GM18507 (cell line): ENCODE measurements at regions not wholly inside any gene's neighbourhood (a gene's known extent, or its start where the extent isn't known, plus 50 kb on each side); places are given as distances from the start of the nearest gene placed in this dataset.
"Not testable (repeated sequence)": the region's sequence is repeated elsewhere in the genome, so short reads cannot be mapped to it uniquely, and the experiment has no call there.

ENCODE experiments used
- DNase-seq: peaks from one replicate; pipeline ENCODE4 v3.0.0; 2011; ENCODE audit warnings: low read depth; ENCODE audit not compliant: insufficient read length; ENCODE audit errors: extremely low spot score
- FAIRE-seq: peaks from 2 replicates; lab custom pipeline; 2011; peaks lifted over from hg19 to GRCh38; lab: Jason Lieb, UNC

GRCh38 chr17:13171790-13172189 is 154.0 kb upstream of the ELAC2 start:
- DNase-seq (no peak), FAIRE-seq (no peak)

GRCh38 chr17:13162361-13162760 is 144.5 kb upstream of the ELAC2 start:
- DNase-seq (no peak), FAIRE-seq (no peak)

- FAIRE-seq (no peak), DNase-seq (no peak)
These were observed 143.0 kb upstream of the ELAC2 start for GRCh38 chr17:13160790-13161189.

DNA sequence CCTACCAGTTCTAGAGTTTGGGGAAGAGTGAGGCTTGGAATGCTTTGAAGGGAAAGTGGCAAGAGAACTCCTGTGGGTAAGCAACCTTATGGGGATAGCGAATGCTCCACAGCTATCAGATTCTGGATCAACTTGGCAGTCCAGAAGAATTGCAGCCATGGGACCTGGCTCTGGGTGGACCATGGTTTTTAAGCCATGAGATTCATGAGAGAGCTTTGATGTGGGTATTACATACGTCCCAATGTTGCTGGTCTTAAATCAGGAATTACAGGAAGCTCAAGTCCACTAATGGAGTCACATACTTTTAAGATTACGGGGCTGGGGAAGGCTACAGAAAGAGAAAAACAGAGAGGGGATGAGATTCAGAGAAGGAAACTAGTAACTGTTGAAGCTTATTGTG is 142.5 kb upstream of the ELAC2 start:
- FAIRE-seq: no peak
- no peak for DNase-seq

GRCh38 chr17:13158494-13159240 is 140.8 kb upstream of the ELAC2 start:
- FAIRE-seq (no peak), DNase-seq (no peak)

- no peak for FAIRE-seq
These were observed 139.8 kb upstream of the ELAC2 start for GRCh38 chr17:13157656-13158055.

DNA sequence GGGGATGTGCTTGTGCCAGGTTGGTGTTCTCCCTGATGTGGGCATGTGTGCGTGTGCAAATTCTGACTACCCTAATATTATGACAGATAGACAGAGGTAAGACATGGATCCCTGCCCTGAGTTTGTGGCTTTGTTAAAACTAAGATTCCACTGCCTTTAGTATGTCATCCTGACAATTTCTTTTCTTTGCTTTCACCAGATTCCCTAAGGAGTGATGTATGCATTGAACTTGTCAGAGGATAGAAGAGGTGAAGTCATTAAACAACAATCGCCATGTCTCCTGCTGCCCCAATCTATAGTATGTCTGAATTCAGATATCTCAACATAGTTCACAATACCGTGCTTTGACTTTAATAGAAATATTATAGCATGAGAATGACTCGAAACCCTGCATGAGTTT is 137.1 kb upstream of the ELAC2 start:
- no peak for DNase-seq
- no peak for FAIRE-seq

More at GRCh38 chr17:13157656-13158055, 139.8 kb upstream of the ELAC2 start:
- DNase-seq: no peak

DNA sequence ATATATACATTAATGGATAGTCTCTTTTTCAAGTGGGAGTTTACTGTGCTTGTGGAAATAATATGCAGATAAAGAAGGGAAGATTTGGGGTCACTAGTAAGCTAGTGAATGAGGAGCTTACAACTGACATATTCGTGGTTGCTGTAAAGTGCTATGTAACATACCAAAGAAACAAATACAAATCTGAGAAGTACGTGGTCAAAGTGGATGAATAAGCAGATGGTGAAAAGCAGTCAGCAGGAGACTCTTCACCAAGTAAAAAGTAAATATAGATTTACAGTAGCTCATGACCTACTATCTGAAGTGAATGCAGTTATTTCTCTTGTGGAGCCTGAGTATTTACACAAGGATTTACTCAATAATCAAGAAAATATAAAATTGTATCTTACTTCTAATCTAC is 136.6 kb upstream of the ELAC2 start:
- FAIRE-seq (no peak), DNase-seq (no peak)

DNA sequence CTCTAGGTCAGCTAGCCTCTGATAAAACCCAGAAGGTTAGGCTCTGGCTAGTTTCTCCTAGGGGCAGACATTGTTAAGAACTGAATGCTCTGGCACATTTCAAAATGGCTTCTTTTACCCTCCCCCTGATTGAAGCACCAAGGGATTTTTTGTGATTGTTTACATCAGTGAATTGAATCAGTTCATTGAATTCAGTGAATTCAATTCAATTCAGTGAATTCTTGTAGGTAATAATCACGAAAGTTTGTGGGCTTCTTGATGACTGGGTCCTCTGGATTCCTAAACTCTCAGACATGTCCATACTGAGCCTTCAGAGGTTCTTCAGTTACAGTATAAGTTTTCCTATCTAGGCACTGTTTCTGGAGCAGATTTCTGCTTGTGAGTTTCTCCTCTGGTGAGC is 135.2 kb upstream of the ELAC2 start:
- FAIRE-seq: no peak
- no peak for DNase-seq

DNA sequence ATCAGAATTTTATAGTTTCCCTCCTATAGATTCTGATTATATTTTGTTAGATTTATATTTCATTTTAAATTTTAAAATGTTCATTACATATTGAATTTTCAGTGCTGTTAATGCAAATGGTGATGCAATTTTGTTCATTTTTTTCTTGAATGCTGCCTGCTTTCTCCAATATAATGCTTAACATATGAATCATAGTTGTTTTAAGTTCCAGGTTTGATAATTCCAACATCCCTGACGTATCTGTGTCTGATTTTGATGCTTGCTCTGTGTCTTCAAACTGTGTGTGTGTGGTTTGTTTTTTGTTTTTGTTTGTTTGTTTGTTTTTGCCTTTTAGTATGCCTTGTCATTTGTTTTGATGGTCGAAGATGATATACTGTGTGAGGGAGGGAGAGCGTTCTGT is 134.7 kb upstream of the ELAC2 start:
- DNase-seq (no peak), FAIRE-seq (no peak)

- not testable (repeated sequence) for FAIRE-seq, DNase-seq
These were observed 132.9 kb upstream of the ELAC2 start for GRCh38 chr17:13150738-13151137.

GRCh38 chr17:13143001-13143400 is 125.2 kb upstream of the ELAC2 start:
- DNase-seq: no peak
- FAIRE-seq: no peak

DNA sequence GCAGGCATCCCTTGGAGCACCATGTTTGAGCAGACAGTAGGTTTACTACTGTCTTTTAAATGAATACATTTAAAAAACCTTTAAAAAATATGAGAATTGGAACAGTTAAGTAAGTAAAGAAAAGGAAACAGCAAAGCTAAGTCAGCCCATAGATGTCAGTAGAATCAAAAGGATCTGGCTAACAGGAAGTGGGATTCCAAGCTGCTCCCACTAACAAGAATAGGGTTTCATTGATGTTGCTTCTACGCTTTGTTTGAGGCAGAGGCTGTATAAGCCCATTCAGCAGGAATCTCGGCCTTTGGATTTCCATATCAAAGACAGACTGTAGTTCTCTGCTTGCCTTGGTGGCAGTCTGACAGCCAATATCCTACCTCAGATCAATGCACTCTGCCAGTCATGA is 122.9 kb upstream of the ELAC2 start:
- FAIRE-seq (no peak), DNase-seq (no peak)

DNA sequence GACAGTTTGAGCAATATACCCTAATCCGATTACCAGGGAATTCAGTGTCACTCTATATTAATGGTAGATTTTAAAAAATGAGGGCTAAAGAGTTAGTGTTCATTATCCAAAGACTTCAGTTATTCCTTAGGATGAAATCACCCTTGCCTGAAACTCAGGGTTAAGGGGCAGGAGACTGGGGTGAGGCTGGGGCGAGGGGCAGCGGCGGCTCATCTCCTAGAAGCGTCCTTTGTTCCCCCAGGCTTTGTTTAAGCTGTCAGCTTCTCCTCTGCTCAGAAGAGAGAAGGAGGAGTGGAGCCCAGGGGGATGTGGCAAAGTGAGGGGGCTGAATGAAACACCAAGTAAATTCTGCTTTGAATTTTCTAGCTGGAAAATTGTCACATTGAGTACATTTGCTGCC is 117.7 kb upstream of the ELAC2 start:
- no peak for FAIRE-seq

GRCh38 chr17:13134076-13134475 is 116.2 kb upstream of the ELAC2 start:
- no peak for FAIRE-seq
- DNase-seq: no peak

More for the DNA sequence above, 117.7 kb upstream of the ELAC2 start:
- no peak for DNase-seq

DNA sequence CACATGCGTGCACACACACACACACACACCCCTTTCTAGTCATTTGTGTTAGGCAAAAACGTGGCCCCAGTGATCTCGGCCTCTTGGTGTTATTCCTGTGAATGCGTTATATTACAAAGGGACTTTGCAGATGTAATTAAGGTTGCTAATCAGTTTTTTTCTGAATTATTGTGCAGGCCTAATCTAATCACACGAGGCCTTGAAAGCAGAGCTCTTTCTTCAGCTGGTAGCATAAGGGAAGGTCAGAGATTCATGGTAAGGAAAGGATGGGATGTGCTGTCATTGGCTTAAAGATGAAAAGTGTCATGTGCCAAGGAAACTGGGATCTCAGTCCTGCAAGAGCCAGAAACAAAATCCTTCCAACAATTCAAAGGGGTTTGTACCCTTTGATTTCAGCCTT is 113.4 kb upstream of the ELAC2 start:
- no peak for FAIRE-seq
- DNase-seq: no peak

DNA sequence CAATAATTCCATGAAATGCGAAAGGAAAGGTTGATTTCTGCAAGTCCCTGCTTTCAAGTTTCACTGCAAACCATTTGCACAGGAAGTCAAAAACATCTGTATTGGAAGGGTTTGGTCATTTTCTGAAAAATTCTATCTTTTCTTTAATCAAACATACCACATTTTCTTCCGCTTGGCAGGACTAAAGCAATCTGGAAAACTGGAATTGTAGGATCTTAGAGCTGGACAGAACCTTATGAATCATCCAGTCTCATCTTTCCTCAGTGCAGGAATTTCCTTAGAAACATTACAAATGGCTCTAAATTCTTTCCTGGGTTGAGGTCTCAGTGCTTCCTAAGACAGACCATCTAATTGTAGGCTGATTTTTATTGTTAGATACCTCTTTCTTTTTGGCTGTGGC is 111.5 kb upstream of the ELAC2 start:
- FAIRE-seq: no peak
- DNase-seq: no peak

DNA sequence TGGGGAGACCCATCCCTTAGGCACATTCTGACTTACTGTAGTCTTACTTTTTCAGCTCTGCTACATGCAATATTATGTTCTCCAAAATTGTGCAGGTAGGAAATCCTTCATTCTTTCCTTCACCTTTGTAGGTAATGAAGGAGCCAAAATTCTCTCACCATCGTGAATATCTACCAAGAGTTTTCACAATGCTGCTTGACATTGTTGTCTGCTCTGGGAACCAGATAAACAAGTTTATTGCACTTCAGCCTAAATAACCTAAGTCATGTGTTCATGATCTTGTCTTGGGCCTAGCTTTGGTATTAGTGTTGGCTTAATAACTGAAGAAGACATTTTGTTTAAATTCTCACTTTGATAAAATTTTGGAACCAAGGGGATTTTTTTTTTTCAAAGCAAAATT is 110.8 kb upstream of the ELAC2 start:
- DNase-seq (no peak), FAIRE-seq (no peak)

DNA sequence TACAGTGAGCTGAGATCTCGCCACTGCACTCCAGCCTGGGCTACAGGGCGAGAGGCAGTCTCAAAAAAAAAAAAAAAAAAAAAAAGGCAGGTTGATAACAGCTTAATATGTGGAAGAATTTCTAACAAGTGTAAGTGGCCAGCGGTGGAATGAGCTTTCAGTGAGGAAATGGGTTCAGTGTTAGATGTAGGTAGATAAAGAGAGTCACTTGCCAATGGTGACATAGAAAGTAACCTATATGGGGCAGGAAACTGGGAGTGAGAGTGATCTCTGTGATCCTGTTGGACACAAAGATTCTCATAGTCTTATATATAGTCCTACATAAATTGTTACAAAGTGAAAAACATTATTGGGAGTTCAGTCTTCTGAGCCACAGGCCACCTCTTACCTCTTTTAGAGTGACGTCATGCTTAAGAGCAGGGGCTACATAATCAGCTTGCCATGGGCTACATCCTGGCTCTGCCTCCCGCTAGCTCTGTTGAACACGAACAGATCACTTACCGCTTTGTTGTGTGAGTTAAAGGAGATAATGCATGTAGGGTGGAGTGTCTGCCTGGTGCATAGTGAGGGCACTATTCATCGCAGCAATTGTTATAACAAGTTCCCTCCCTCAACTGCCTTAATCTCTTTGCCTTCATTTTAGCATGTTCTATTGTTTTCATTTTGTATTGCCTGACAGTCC is 110.2 kb upstream of the ELAC2 start:
- DNase-seq (no peak), FAIRE-seq (no peak)

GRCh38 chr17:13120864-13121263 is 103.0 kb upstream of the ELAC2 start:
- no peak for DNase-seq
- no peak for FAIRE-seq

GRCh38 chr17:13118311-13118710 is 100.5 kb upstream of the ELAC2 start:
- FAIRE-seq (no peak), DNase-seq (no peak)
